ENCODE measurements at regions not wholly inside any gene's neighbourhood (a gene's known extent, or its start where the extent isn't known, plus 50 kb on each side); places are given as distances from the start of the nearest gene placed in this dataset.

DNA sequence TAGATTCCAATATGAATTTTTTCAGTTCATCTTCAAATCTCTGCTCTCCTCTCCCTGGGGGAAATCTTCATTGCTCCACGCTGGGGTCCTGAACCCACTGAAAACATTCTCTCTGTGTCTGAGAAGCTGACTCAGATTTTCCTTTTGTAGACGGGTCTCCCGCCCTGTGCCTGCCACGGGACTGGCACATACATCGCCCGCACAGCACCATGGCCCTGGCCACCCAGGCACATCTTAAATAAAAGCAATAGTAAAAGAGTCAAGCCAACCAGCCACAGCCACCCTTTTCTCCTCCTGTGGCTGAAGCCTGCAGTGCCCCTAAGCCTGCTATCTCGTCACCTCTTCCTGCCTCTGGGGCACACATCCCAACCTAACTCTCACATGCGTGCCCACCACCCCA, 301.2 kb downstream of the ZNF536 start:
- TF ChIP-seq POLR2A (IDR thresholded peaks at IDR 0.05): no peak
- TF ChIP-seq, protein P1, sequence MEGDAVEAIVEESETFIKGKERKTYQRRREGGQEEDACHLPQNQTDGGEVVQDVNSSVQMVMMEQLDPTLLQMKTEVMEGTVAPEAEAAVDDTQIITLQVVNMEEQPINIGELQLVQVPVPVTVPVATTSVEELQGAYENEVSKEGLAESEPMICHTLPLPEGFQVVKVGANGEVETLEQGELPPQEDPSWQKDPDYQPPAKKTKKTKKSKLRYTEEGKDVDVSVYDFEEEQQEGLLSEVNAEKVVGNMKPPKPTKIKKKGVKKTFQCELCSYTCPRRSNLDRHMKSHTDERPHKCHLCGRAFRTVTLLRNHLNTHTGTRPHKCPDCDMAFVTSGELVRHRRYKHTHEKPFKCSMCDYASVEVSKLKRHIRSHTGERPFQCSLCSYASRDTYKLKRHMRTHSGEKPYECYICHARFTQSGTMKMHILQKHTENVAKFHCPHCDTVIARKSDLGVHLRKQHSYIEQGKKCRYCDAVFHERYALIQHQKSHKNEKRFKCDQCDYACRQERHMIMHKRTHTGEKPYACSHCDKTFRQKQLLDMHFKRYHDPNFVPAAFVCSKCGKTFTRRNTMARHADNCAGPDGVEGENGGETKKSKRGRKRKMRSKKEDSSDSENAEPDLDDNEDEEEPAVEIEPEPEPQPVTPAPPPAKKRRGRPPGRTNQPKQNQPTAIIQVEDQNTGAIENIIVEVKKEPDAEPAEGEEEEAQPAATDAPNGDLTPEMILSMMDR (IDR thresholded peaks at IDR 0.05): no peak
- no peak for TF ChIP-seq POLR2AphosphoS5 (IDR thresholded peaks at IDR 0.05)

All from prostate gland (tissue), 2 donors.